ENCODE measurements at regions not wholly inside any gene's neighbourhood (a gene's known extent, or its start where the extent isn't known, plus 50 kb on each side); places are given as distances from the start of the nearest gene placed in this dataset.

DNA sequence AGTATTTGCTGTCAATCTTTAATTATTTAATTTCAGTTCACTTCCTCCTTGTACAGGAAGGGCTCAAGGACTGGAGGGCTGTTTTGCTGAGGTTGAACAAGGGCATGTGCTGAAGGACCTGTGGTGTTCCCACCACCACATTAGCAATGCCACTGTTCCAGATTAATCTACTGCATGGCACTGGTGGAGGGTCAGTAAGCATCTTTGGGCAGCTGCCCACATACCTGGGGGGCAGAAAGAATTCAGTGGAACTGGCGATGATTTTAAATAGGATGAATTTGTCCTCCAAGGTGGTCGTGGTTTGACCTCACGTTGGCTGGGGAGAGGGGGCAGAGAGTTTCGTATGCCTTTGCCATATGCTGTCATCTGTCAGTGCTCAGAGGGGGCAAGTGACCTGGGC is 244.8 kb downstream of the TLE3 start:
- no peak for TF ChIP-seq POLR2A (IDR thresholded peaks at IDR 0.05)
- TF ChIP-seq, protein P1, sequence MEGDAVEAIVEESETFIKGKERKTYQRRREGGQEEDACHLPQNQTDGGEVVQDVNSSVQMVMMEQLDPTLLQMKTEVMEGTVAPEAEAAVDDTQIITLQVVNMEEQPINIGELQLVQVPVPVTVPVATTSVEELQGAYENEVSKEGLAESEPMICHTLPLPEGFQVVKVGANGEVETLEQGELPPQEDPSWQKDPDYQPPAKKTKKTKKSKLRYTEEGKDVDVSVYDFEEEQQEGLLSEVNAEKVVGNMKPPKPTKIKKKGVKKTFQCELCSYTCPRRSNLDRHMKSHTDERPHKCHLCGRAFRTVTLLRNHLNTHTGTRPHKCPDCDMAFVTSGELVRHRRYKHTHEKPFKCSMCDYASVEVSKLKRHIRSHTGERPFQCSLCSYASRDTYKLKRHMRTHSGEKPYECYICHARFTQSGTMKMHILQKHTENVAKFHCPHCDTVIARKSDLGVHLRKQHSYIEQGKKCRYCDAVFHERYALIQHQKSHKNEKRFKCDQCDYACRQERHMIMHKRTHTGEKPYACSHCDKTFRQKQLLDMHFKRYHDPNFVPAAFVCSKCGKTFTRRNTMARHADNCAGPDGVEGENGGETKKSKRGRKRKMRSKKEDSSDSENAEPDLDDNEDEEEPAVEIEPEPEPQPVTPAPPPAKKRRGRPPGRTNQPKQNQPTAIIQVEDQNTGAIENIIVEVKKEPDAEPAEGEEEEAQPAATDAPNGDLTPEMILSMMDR (IDR thresholded peaks at IDR 0.05): no peak
